ENCODE measurements at regions not wholly inside any gene's neighbourhood (a gene's known extent, or its start where the extent isn't known, plus 50 kb on each side); places are given as distances from the start of the nearest gene placed in this dataset.
"Not testable (repeated sequence)": the region's sequence is repeated elsewhere in the genome, so short reads cannot be mapped to it uniquely, and the experiment has no call there.

DNA sequence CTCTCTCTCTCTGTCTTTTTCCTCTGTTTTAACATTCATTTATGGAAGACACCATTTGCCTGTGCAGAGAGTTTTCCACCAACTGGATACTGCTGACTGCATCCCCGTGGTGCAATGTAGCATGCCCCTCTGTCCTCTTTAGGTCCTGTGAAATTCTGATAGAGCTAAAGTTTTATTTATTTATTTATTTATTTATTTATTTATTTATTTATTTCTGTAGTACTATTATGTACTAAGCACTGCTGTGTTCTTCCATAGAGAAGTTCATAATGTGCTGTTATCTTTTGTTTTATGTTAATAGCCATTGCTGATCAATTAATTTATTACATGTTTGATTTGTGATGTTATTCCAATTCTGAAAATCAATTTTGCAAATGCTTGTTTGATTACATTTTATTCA is 749.9 kb downstream of the ZBBX start:
- H3K36me3 ChIP-seq: no peaks in the 10 kb centered on the region
- 90% methylated on average over 1 of the region's 1 CpG for WGBS
- intact Hi-C loops (cut with DNase I): no loop called here
- H3K4me3 ChIP-seq: no peak overlapping the region
- H3K4me1 ChIP-seq (replicated peaks): no peaks in the 10 kb centered on the region
- no peak for DNase-seq (ENCODE audit: low spot score)
- H3K9me3 ChIP-seq: no peaks in the 10 kb centered on the region
- H3K27ac ChIP-seq: no peak overlapping the region
- TF ChIP-seq, protein P1, sequence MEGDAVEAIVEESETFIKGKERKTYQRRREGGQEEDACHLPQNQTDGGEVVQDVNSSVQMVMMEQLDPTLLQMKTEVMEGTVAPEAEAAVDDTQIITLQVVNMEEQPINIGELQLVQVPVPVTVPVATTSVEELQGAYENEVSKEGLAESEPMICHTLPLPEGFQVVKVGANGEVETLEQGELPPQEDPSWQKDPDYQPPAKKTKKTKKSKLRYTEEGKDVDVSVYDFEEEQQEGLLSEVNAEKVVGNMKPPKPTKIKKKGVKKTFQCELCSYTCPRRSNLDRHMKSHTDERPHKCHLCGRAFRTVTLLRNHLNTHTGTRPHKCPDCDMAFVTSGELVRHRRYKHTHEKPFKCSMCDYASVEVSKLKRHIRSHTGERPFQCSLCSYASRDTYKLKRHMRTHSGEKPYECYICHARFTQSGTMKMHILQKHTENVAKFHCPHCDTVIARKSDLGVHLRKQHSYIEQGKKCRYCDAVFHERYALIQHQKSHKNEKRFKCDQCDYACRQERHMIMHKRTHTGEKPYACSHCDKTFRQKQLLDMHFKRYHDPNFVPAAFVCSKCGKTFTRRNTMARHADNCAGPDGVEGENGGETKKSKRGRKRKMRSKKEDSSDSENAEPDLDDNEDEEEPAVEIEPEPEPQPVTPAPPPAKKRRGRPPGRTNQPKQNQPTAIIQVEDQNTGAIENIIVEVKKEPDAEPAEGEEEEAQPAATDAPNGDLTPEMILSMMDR (IDR thresholded peaks at IDR 0.05): no peak
- TF ChIP-seq POLR2AphosphoS5 (IDR thresholded peaks at IDR 0.05) (no peak), POLR2A (IDR thresholded peaks at IDR 0.05) (no peak)
- no peaks in the 10 kb centered on the region for H3K27me3 ChIP-seq (replicated peaks; ENCODE audit: insufficient read depth)

DNA sequence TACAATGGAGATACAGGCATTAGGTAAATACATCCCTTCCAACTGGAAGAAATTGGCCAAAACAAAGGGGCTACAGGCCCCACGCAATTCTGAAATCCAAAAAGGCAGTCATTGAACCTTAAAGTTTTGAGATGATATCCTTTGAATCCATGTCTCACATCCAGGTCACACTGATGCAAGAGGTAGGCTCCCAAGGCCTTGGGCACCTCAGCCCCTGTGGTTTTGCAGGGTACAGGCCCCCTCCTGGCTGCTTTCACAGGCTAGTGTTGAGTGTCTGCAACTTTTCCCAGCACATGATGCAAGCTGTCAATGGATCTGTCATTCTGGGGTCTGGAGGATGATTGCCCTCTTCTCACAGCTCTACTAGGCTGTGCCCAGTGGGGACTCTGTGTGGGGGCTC is 766.7 kb downstream of the ZBBX start:
- no peaks in the 10 kb centered on the region for H3K27me3 ChIP-seq (replicated peaks; ENCODE audit: insufficient read depth)
- intact Hi-C loops (cut with DNase I): no loop called here
- no peak overlapping the region for H3K27ac ChIP-seq
- H3K9me3 ChIP-seq: no peaks in the 10 kb centered on the region
- WGBS: 61% methylated on average over 1 of the region's 1 CpG
- TF ChIP-seq, protein P1 (IDR thresholded peaks at IDR 0.05): no peak
- TF ChIP-seq POLR2AphosphoS5 (IDR thresholded peaks at IDR 0.05) (no peak), POLR2A (IDR thresholded peaks at IDR 0.05) (no peak)
- H3K4me1 ChIP-seq (replicated peaks): no peaks in the 10 kb centered on the region
- no peaks in the 10 kb centered on the region for H3K36me3 ChIP-seq
- no peak for DNase-seq (ENCODE audit: low spot score)
- no peak overlapping the region for H3K4me3 ChIP-seq

DNA sequence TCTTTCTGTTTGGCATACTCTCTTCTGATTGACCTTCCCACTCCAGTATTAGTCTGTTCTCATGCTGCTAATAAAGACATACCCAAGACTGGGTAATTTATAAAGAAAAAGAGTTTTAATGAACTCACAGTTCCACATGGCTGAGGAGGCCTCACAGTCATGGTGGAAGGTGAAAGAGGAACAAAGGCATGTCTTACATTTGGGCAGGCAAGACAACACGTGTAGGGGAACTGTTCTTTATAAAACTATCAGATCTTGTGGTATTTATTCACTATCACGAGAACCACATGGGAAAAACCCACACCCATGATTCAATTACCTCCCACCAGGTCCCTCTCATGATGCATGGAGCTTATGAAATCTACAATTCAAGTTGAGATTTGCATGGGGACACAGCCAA is 767.3 kb downstream of the ZBBX start:
- H3K27me3 ChIP-seq (replicated peaks; ENCODE audit: insufficient read depth); H3K36me3 ChIP-seq; H3K27ac ChIP-seq; H3K4me1 ChIP-seq (replicated peaks); H3K4me3 ChIP-seq; intact Hi-C loops (cut with DNase I); H3K9me3 ChIP-seq; DNase-seq (ENCODE audit: low spot score): not testable (repeated sequence)
- 40% methylated on average over 2 of the region's 2 CpGs for WGBS

DNA sequence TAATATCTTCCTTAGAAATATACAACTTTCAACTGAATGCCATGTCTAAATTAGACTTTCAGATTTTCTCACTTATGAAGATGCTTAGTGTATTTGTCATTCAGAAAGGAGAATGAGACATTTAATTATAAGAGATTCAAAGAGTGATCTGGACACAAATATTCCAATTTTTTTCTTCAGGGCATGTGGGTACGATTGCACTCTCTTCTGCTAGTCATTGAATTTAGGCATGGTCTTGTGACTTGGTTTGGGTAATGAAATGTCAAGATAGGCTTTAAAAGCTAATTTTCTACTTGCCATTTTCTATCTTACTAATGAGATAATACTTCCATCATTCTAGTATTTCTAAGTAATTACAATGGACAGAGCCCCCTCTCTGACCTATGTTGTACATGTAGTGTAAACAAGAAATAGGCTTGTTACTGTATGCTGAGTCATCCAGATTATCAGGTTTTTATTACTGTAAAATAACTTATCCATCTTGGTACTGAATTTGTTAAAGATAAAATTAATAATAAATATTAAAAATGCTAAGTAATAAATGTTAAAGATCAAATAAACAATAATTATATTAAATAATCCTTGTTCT is 770.8 kb upstream of the BCHE start:
- Histone ChIP-seq H3K36me3 (no peaks in the 10 kb centered on the region), H3K9me3 (no peaks in the 10 kb centered on the region), H3K27ac (no peak overlapping the region), H3K27me3 (replicated peaks; ENCODE audit: insufficient read depth) (no peaks in the 10 kb centered on the region), H3K4me3 (no peak overlapping the region), H3K4me1 (replicated peaks) (no peaks in the 10 kb centered on the region)
- WGBS: 75% methylated on average over 1 of the region's 1 CpG
- no peak for DNase-seq (ENCODE audit: low spot score)
- TF ChIP-seq, protein P1 (IDR thresholded peaks at IDR 0.05): no peak
- TF ChIP-seq POLR2AphosphoS5 (IDR thresholded peaks at IDR 0.05) (no peak), POLR2A (IDR thresholded peaks at IDR 0.05) (no peak)
- intact Hi-C loops (cut with DNase I): no loop called here

DNA sequence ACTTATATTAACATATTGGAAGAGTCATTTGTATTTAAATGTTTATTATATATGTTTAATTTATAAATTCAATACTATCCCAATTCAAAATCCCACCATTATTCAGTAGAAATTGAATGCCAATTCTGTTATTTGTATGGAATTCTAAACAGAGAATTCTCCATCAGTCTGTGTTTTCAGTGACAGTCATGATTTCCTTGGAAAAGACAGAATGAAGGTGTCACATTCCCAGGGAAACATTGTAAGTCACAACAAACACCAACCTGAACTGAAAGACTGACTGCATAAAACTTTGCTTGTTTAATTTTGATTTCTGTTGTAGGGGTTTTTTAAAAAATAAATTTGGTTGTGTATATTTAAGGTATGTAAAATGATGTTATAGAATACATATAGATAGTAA is 769.8 kb upstream of the BCHE start:
- H3K9me3 ChIP-seq: no peaks in the 10 kb centered on the region
- H3K27ac ChIP-seq: no peak overlapping the region
- H3K36me3 ChIP-seq: no peaks in the 10 kb centered on the region
- no peaks in the 10 kb centered on the region for H3K4me1 ChIP-seq (replicated peaks)
- intact Hi-C loops (cut with DNase I): no loop called here
- no peak overlapping the region for H3K4me3 ChIP-seq
- TF ChIP-seq POLR2A (IDR thresholded peaks at IDR 0.05) (no peak), POLR2AphosphoS5 (IDR thresholded peaks at IDR 0.05) (no peak)
- TF ChIP-seq, protein P1 (IDR thresholded peaks at IDR 0.05): no peak
- no peak for DNase-seq (ENCODE audit: low spot score)
- H3K27me3 ChIP-seq (replicated peaks; ENCODE audit: insufficient read depth): no peaks in the 10 kb centered on the region

All from prostate gland (tissue), 2 donors.